Epithelial cell of esophagus (primary cell): ENCODE measurements at regions not wholly inside any gene's neighbourhood (a gene's known extent, or its start where the extent isn't known, plus 50 kb on each side); places are given as distances from the start of the nearest gene placed in this dataset.

ENCODE experiments used
- DNase-seq: peaks from one replicate; pipeline ENCODE4 v3.0.0; 2010; ENCODE audit warnings: low read depth
- H3K4me3 ChIP-seq: 2 replicates; pipeline ENCODE4 v1.5.1; 2011; ENCODE audit warnings: mild to moderate bottlenecking, low read length, control low read depth
- TF ChIP-seq, protein P1 (sequence below): IDR thresholded peaks from 2 replicates; pipeline ENCODE4 v1.5.1; 2011; ENCODE audit warnings: low read depth, mild to moderate bottlenecking, low read length, control low read depth, inconsistent platforms; ENCODE audit not compliant: insufficient read depth; ENCODE audit errors: missing control alignments

GRCh38 chr2:57075226-57075625 is 891.4 kb downstream of the CCDC85A start:
- DNase-seq, result peak; percentile 74
- H3K4me3 ChIP-seq, result no peak overlapping the region

GRCh38 chr2:57080035-57080434 is 896.2 kb downstream of the CCDC85A start:
- H3K4me3 ChIP-seq, result no peak overlapping the region
- peak; percentile 74 for DNase-seq
- TF ChIP-seq, protein P1, sequence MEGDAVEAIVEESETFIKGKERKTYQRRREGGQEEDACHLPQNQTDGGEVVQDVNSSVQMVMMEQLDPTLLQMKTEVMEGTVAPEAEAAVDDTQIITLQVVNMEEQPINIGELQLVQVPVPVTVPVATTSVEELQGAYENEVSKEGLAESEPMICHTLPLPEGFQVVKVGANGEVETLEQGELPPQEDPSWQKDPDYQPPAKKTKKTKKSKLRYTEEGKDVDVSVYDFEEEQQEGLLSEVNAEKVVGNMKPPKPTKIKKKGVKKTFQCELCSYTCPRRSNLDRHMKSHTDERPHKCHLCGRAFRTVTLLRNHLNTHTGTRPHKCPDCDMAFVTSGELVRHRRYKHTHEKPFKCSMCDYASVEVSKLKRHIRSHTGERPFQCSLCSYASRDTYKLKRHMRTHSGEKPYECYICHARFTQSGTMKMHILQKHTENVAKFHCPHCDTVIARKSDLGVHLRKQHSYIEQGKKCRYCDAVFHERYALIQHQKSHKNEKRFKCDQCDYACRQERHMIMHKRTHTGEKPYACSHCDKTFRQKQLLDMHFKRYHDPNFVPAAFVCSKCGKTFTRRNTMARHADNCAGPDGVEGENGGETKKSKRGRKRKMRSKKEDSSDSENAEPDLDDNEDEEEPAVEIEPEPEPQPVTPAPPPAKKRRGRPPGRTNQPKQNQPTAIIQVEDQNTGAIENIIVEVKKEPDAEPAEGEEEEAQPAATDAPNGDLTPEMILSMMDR, result no peak

More at GRCh38 chr2:57075226-57075625, 891.4 kb downstream of the CCDC85A start:
- TF ChIP-seq, protein P1, result no peak

GRCh38 chr2:57084697-57085281 is 901.0 kb downstream of the CCDC85A start:
- no peak overlapping the region for H3K4me3 ChIP-seq
- no peak for DNase-seq
- TF ChIP-seq, protein P1, result no peak

DNA sequence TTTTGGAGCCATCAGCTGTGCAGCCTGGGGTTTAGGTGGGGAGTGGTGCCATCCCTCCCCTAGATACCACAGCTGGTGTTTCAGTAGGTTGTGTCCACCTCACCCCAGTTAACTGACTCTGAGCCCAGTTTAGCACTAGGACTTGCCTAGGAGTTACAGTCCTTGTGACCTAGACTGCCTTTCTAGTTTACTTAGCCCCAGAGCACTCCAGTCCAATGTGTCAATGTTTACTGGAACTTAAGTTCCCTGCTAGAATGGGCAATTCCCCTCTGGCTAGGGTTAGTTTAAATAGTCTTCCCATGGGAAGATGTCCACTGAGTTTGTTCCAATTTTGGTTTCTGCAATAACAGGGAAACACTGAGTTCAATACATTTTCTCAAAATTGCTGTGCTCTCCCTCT is 909.2 kb downstream of the CCDC85A start:
- TF ChIP-seq, protein P1, result no peak
- DNase-seq, result no peak
- H3K4me3 ChIP-seq, result no peak overlapping the region

DNA sequence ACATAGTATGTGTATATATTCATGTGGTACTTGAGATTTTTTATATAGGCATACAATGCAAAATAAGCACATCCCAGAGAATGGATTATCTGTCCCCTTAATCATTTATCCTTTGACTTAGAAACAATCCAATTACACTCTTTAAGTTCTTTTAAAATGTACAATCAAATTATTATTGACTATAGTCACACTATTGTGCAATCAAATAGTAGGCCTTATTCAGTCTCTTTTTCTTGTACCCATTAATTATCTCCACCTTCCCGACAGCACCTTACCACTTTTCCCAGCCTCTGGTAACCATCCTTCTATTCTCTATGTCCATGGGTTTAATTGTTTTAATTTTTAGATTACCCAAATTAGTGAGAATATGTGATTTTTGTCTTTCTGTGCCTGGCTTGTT is 914.1 kb downstream of the CCDC85A start:
- H3K4me3 ChIP-seq, result no peak overlapping the region
- DNase-seq, result no peak
- TF ChIP-seq, protein P1, result no peak

GRCh38 chr2:57100436-57100835 is 916.6 kb downstream of the CCDC85A start:
- TF ChIP-seq, protein P1, result no peak
- DNase-seq, result no peak
- H3K4me3 ChIP-seq, result no peak overlapping the region

DNA sequence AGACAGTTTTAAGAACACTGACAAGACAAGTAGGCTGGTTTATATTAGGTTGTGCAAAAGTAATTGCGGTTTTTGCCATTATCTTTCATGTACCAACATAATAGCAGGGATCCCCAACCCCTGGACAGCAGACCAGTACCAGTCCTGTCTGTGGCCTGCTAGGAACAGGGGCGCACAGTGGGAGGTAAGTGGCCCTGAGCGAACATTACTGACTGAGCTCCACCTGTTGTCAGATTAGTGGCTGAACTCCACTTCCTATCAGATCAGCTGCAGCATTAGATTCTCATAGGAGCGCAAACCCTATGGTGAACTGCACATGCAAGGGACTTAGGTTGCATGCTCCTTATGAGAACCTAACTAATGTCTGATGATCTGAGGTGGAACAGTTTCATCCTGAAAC is 921.9 kb downstream of the CCDC85A start:
- H3K4me3 ChIP-seq, result no peak overlapping the region
- TF ChIP-seq, protein P1, result no peak

More for the DNA sequence above, 921.9 kb downstream of the CCDC85A start:
- DNase-seq, result no peak
